WTC11 (cell line): ENCODE measurements at regions not wholly inside any gene's neighbourhood (a gene's known extent, or its start where the extent isn't known, plus 50 kb on each side); places are given as distances from the start of the nearest gene placed in this dataset.

Experiments
- GABPB1 ChIP-seq: sonication (generic); formaldehyde crosslinking; IDR thresholded peaks from 2 replicates; pipeline ENCODE4 v1.8.1; 2023; ENCODE audit warnings: mild to moderate bottlenecking, missing genetic modification reagents
- NFYB ChIP-seq: sonication (generic); formaldehyde crosslinking; conservative IDR thresholded peaks from 2 replicates; pipeline ENCODE4 v1.8.0; 2022; ENCODE audit warnings: low read depth, missing genetic modification reagents
- SP1 ChIP-seq: sonication (generic); formaldehyde crosslinking; conservative IDR thresholded peaks from 2 replicates; pipeline ENCODE4 v1.8.1; 2022; ENCODE audit warnings: missing genetic modification reagents
- TEAD4 ChIP-seq: sonication (generic); formaldehyde crosslinking; IDR thresholded peaks from 2 replicates; pipeline ENCODE4 v1.8.0; 2022; ENCODE audit warnings: mild to moderate bottlenecking, missing genetic modification reagents
- TF ChIP-seq, protein P1 (sequence below): fragments of 200-600 bp; IDR thresholded peaks from 2 replicates; pipeline ENCODE4 v1.8.0; 2022; ENCODE audit warnings: antibody characterized with exemption
- TF ChIP-seq, protein P2 (sequence below): sonication (generic); formaldehyde crosslinking; IDR thresholded peaks from 2 replicates; pipeline ENCODE4 v1.8.1; 2022; ENCODE audit warnings: low read depth, missing genetic modification reagents, borderline replicate concordance

GRCh38 chr4:156615066-156615531 is 356.5 kb downstream of the PDGFC start:
- TF ChIP-seq, protein P1, sequence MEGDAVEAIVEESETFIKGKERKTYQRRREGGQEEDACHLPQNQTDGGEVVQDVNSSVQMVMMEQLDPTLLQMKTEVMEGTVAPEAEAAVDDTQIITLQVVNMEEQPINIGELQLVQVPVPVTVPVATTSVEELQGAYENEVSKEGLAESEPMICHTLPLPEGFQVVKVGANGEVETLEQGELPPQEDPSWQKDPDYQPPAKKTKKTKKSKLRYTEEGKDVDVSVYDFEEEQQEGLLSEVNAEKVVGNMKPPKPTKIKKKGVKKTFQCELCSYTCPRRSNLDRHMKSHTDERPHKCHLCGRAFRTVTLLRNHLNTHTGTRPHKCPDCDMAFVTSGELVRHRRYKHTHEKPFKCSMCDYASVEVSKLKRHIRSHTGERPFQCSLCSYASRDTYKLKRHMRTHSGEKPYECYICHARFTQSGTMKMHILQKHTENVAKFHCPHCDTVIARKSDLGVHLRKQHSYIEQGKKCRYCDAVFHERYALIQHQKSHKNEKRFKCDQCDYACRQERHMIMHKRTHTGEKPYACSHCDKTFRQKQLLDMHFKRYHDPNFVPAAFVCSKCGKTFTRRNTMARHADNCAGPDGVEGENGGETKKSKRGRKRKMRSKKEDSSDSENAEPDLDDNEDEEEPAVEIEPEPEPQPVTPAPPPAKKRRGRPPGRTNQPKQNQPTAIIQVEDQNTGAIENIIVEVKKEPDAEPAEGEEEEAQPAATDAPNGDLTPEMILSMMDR = no peak
- TF ChIP-seq TEAD4 (CRISPR knock-in tag) (no peak), GABPB1 (CRISPR knock-in tag) (no peak), SP1 (CRISPR knock-in tag) (no peak), NFYB (CRISPR knock-in tag) (no peak)
- TF ChIP-seq, protein P2, sequence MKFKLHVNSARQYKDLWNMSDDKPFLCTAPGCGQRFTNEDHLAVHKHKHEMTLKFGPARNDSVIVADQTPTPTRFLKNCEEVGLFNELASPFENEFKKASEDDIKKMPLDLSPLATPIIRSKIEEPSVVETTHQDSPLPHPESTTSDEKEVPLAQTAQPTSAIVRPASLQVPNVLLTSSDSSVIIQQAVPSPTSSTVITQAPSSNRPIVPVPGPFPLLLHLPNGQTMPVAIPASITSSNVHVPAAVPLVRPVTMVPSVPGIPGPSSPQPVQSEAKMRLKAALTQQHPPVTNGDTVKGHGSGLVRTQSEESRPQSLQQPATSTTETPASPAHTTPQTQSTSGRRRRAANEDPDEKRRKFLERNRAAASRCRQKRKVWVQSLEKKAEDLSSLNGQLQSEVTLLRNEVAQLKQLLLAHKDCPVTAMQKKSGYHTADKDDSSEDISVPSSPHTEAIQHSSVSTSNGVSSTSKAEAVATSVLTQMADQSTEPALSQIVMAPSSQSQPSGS (CRISPR knock-in tag) = no peak
